ENCODE measurements at regions not wholly inside any gene's neighbourhood (a gene's known extent, or its start where the extent isn't known, plus 50 kb on each side); places are given as distances from the start of the nearest gene placed in this dataset.

- TF ChIP-seq ZBTB6 (tag by site-specific recombination; IDR thresholded peaks at IDR 0.05) (no peak), SETDB1 (IDR thresholded peaks at IDR 0.05; ENCODE audit: insufficient read length, low read length) (no peak), ZNF433 (tag by site-specific recombination; IDR thresholded peaks at IDR 0.05; ENCODE audit: low read depth) (no peak), ZNF341 (tag by site-specific recombination; IDR thresholded peaks at IDR 0.05; ENCODE audit: low read depth) (no peak), ZBTB48 (tag by site-specific recombination; IDR thresholded peaks at IDR 0.05) (no peak), WT1 (tag by site-specific recombination; IDR thresholded peaks at IDR 0.05) (no peak), PBX3 (CRISPR knock-in tag; IDR thresholded peaks at IDR 0.05) (no peak), KLF7 (tag by site-specific recombination; IDR thresholded peaks at IDR 0.05; ENCODE audit: borderline replicate concordance) (no peak)
These were observed 510.5 kb upstream of the ATXN8OS start (continued) for GRCh38 chr13:69597088-69597487.

- Histone ChIP-seq H3K27ac (ENCODE audit: extremely low read depth, low read depth, low read length) (no peak overlapping the region), H3K4me3 (ENCODE audit: low read depth, low read length) (no peak overlapping the region), H3K4me1 (ENCODE audit: control insufficient read depth, insufficient read depth, low read length) (no peaks in the 10 kb centered on the region), H3K9me3 (ENCODE audit: control insufficient read depth, insufficient read depth, low read depth, low read length) (no peaks in the 10 kb centered on the region), H3K36me3 (ENCODE audit: control insufficient read depth in 2 of 2, insufficient read depth in 1 of 2, low read length in 2 of 2) (no peaks in the 10 kb centered on the region)
- CTCF ChIA-PET = no interaction called here
- TF ChIP-seq ZNF76 (tag by site-specific recombination; IDR thresholded peaks at IDR 0.05; ENCODE audit: borderline replicate concordance, low read depth) (no peak), ZFP69B (tag by site-specific recombination; IDR thresholded peaks at IDR 0.05) (no peak), ZNF23 (tag by site-specific recombination; IDR thresholded peaks at IDR 0.05; ENCODE audit: borderline replicate concordance) (no peak), ZNF146 (tag by site-specific recombination; IDR thresholded peaks at IDR 0.05) (no peak), ZBTB8A (tag by site-specific recombination; IDR thresholded peaks at IDR 0.05) (no peak), ZNF501 (tag by site-specific recombination; IDR thresholded peaks at IDR 0.05) (no peak), ZNF292 (tag by site-specific recombination; IDR thresholded peaks at IDR 0.05; ENCODE audit: borderline replicate concordance, low read depth) (no peak), ZNF645 (tag by site-specific recombination; IDR thresholded peaks at IDR 0.05) (no peak), ZNF530 (tag by site-specific recombination; IDR thresholded peaks at IDR 0.05; ENCODE audit: low read depth) (no peak), ZNF239 (tag by site-specific recombination; IDR thresholded peaks at IDR 0.05) (no peak), EGR2 (tag by site-specific recombination; IDR thresholded peaks at IDR 0.05; ENCODE audit: low read depth) (no peak), MEIS1 (CRISPR knock-in tag; IDR thresholded peaks at IDR 0.05; ENCODE audit: borderline replicate concordance) (no peak), AEBP2 (tag by site-specific recombination; IDR thresholded peaks at IDR 0.05; ENCODE audit: borderline replicate concordance) (no peak), ZNF670 (tag by site-specific recombination; IDR thresholded peaks at IDR 0.05; ENCODE audit: low read depth) (no peak), ZNF621 (tag by site-specific recombination; IDR thresholded peaks at IDR 0.05) (no peak)
- POLR2A ChIA-PET = no interaction called here
These were observed 512.4 kb upstream of the ATXN8OS start for GRCh38 chr13:69595181-69595580.
